Omental fat pad (tissue), 3 donors: ENCODE measurements at regions not wholly inside any gene's neighbourhood (a gene's known extent, or its start where the extent isn't known, plus 50 kb on each side); places are given as distances from the start of the nearest gene placed in this dataset.

Experiments
- ATAC-seq: fragments of 150-250 bp; one replicate; pipeline ENCODE4 v1.9.1; 2016; ENCODE audit warnings: mild to moderate bottlenecking, moderate library complexity; ENCODE audit not compliant: low FRiP score
- DNase-seq: peaks from one replicate; pipeline ENCODE4 v3.0.0-alpha.2; 2019; ENCODE audit warnings: low spot score
- CTCF ChIP-seq, 3 donors: fragments of 450-650 bp; IDR thresholded peaks; one replicate each; pipeline ENCODE4 v1.5.1; 2016 to 2017; ENCODE audit warnings: antibody characterized with exemption in 3 of 3, mild to moderate bottlenecking in 3 of 3, moderate library complexity in 2 of 3

GRCh38 chr2:215765729-215766360, 247.5 kb downstream of the MREG start:
- TF ChIP-seq CTCF (IDR thresholded peaks at IDR 0.05) = no peak
- ATAC-seq (no peak), DNase-seq (no peak)

- ATAC-seq = peak; percentile 62
- DNase-seq = no peak
- TF ChIP-seq CTCF (IDR thresholded peaks at IDR 0.05) = no peak
These were observed 248.8 kb downstream of the MREG start for GRCh38 chr2:215764441-215765048.

GRCh38 chr2:215760557-215760956, 252.8 kb downstream of the MREG start:
- ATAC-seq = no peak
- TF ChIP-seq CTCF (IDR thresholded peaks at IDR 0.05) = no peak

GRCh38 chr2:215760091-215760490, 253.3 kb downstream of the MREG start:
- TF ChIP-seq CTCF (IDR thresholded peaks at IDR 0.05) = no peak
- ATAC-seq (no peak), DNase-seq (no peak)

More at GRCh38 chr2:215760557-215760956, 252.8 kb downstream of the MREG start:
- DNase-seq = no peak

- ATAC-seq (no peak), DNase-seq (no peak)
- TF ChIP-seq CTCF (IDR thresholded peaks at IDR 0.05) = no peak
These were observed 254.7 kb downstream of the MREG start for GRCh38 chr2:215758691-215759090.

- ATAC-seq = no peak
- no peak for DNase-seq
- no peak for TF ChIP-seq CTCF (IDR thresholded peaks at IDR 0.05)
These were observed 257.0 kb downstream of the MREG start for GRCh38 chr2:215756346-215756730.
